SW 1271 (cell line): ENCODE measurements at regions not wholly inside any gene's neighbourhood (a gene's known extent, or its start where the extent isn't known, plus 50 kb on each side); places are given as distances from the start of the nearest gene placed in this dataset.

Experiments used
- DNase-seq, 2 experiments: peaks; one replicate each; lab custom pipeline; 2025; lab: John Stamatoyannopoulos, UW

DNA sequence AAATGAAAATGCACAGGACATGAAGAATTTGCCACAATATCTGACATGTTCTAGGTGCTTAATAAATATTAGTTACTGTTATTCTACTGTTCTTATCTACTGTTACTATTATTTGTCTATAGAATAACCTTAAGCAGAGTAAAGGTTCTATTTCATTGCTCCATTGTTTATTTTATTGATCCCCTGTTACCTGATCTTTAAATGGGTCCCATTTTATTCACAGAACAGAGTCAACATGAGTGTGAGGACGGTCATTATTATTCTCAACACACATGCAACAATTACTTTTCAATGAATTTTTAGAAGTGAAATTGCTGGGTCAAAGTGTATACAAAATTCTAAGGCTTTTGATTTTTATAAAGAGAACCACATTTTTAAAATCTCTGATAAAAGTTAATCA lies 186.9 kb downstream of the AHR start:
- no peak for DNase-seq

- DNase-seq, result no peak
Measured at GRCh38 chr7:17485904-17486303, 187.5 kb downstream of the AHR start.

DNA sequence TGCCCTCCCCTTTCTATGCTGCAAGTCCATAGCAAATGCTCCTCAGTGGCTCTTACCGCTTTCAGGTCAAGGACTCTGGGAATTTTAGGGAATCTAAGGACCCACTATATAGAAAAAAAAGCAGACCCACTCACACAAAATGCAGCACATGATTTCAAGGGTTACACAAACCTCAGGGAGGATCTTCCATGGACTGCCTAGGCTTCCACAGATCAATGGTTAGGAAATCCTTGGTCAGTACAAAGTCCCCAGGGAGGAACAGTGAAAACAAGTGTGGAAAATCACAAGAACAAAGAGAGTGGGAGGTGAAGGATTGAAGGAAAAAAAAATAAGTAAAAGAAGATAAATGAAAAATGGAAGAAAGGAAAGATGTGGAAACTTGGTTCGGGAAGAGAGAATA lies 188.4 kb downstream of the AHR start:
- no peak for DNase-seq

GRCh38 chr7:17487343-17487742 lies 188.9 kb downstream of the AHR start:
- no peak for DNase-seq

DNA sequence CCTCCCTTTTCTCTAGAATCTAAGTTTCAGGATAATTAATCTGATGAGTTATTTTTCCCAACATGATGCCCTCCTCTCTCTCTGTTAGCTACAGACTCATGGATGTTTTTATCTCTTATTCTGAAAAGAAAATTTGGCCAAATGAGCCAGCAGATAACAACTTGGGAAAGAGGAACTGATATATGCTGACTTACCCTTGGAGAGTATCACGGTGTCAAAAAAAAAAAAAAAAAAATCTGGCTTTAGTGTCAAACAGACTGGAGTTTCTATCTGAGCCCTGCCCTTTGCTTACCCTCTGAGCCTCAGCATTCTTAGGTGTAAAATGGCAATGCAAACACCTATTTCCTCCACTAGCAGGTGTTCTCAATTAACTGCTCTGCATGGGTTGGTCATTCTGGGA lies 190.4 kb downstream of the AHR start:
- DNase-seq, result no peak

DNA sequence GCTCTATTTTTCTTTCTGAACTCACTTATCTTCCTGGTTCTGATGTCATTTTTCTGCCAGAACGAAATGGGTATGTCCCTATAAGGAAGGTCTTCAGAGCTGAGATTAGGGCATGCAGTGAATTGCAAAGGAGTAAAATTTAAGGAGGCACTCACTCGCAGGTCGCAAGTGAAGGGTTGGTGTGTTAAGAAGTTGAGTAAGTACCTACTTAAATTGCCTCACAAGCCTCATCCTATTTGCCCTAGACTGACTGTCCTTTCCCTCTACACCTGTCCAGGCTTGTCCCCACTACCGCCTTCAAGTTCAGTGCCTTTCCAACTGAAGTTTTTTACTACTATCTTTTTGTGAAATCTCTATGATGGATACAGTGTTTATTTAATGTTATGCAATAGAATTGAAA lies 191.5 kb downstream of the AHR start:
- no peak for DNase-seq

GRCh38 chr7:17490825-17491224 lies 192.4 kb downstream of the AHR start:
- DNase-seq, result no peak

- DNase-seq, result no peak
Measured at GRCh38 chr7:17492437-17492836, 194.0 kb downstream of the AHR start.

GRCh38 chr7:17493446-17493845 lies 195.0 kb downstream of the AHR start:
- DNase-seq, result no peak

- no peak for DNase-seq
Measured at GRCh38 chr7:17495655-17496394, 197.4 kb downstream of the AHR start.

DNA sequence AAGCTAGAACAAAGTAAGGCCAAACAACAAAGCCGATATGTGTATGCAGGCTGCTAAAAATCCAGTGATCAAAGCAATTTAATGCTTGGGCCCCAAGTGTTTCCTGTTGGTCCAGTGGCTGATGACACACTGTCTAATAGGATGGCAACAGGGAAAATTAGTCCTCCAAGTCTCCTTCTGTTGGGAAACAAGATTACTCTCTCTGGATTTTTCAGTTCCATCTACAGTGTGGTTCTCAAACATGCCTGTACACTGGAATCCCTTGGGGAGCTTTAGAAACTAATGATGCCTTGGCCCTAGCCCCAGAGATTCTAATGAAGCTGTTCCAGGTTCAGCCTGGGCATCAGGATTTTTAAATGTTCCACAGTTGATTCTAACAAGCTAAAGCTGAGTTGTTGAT lies 198.7 kb downstream of the AHR start:
- no peak for DNase-seq

DNA sequence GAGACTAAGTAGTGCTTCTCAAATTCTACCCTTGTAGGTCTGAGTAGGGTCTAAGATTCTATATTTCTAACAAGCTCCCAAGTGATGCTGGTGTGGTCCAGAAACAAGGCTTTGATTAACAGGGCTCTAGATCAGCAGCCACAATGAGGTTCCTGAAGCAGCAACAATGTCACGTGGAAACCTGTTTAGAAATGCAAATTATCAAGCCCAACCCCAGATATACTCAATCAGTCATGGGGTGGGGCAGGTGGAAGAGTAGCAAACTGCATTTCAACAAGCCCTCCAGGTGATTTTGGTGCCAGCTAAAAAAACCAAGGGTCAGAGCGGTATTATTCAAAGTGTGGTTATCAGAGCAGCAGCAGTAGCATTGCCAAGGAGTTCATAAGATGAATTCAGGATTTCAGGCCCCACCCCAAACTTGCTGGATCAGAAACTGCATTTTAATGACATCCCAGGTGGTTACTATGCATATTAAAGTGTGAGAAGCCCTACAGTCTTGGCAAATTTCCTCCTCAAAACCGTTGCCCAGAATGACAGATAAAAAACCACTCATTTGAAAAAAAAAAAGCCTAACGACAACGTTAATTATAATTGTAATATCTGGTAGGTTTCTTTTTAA lies 199.2 kb downstream of the AHR start:
- no peak for DNase-seq

- no peak for DNase-seq
Measured at GRCh38 chr7:17498230-17498629, 199.8 kb downstream of the AHR start.

DNA sequence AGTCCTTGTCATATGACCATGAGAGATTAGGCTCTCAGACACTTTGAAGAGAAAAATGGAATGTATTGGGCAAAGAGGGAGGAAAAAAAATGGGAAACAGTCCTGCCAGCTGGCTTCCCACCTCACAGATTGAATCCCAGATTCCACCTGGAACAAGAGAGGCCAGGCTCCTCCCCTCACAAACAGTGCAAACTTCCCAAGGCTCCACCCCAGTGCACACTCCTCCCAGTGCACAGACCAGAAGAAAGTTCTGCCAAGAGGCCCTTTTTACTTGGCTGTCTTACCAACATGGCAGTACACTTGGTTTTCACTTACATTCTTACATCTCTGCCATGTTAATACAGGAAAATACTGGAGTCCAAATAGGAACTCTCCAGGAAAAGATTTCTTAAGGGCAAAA lies 202.3 kb downstream of the AHR start:
- no peak for DNase-seq

- DNase-seq, result no peak
Measured at GRCh38 chr7:17501441-17502212, 203.2 kb downstream of the AHR start.

GRCh38 chr7:17502213-17503060 lies 204.0 kb downstream of the AHR start:
- no peak for DNase-seq

- no peak for DNase-seq
Measured at GRCh38 chr7:17506095-17506494, 207.6 kb downstream of the AHR start.

- no peak for DNase-seq
Measured at GRCh38 chr7:17506596-17506995, 208.1 kb downstream of the AHR start.

GRCh38 chr7:17507717-17508116 lies 209.3 kb downstream of the AHR start:
- DNase-seq, result no peak

GRCh38 chr7:17512181-17512675 lies 213.8 kb downstream of the AHR start:
- DNase-seq, result no peak

DNA sequence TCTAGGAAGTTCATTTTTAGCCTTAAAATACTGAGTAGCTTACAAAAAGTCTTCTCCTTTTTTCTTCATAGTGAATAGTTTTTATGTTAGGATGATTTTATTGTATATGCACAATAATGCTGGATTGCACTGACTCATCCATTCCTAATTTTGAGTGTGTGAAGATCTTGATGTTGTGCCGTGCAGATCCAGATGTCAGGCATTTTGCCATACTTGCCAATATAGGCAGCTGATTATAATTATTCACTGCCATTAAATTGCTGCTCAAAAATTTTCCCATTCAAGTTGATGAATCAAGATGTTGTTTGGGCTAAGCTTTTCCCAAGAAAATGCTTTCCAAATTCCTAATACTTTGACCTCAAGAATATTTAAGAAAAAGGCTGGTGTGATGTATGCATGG lies 218.3 kb downstream of the AHR start:
- no peak for DNase-seq

GRCh38 chr7:17520941-17521340 lies 222.5 kb downstream of the AHR start:
- peak in 1 of 2 experiments; percentile 50 for DNase-seq
